HG02798 (cell line): ENCODE measurements at regions not wholly inside any gene's neighbourhood (a gene's known extent, or its start where the extent isn't known, plus 50 kb on each side); places are given as distances from the start of the nearest gene placed in this dataset.
A peak's percentile ranks its signal among the peaks of the same experiment; 100 is the strongest.
"Not testable (repeated sequence)": the region's sequence is repeated elsewhere in the genome, so short reads cannot be mapped to it uniquely, and the experiment has no call there.

Experiments used
- ATAC-seq: cut with Tn5 transposase; IDR thresholded peaks from one replicate; pipeline ENCODE4 v1.9.1; 2021; ENCODE audit warnings: mild to moderate bottlenecking; ENCODE audit not compliant: unreplicated experiment, poor library complexity

DNA sequence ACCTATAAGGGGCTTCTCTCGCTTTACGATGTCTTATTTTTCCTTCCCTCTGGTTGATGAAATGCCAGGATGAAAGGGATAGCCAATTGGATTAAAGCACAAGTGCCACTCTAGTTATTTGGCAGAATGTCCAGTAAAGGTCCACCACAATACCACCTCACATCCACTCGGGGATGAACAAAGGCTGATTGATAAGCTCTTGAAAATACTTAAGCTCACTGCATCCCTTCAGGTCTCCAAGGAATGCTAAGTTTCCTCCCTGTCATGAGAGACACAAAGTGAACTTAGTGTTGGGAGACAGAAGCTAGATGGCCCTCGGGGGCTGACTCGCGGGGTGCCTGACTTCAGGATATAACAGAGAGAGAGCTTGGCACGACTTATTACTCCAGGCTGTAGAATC lies 185.9 kb upstream of the ZNF644 start:
- not testable (repeated sequence) for ATAC-seq

- ATAC-seq: not testable (repeated sequence)
Measured at GRCh38 chr1:91204150-91204549, 182.3 kb upstream of the ZNF644 start.

- ATAC-seq: no peak
Measured at GRCh38 chr1:91201694-91202093, 179.9 kb upstream of the ZNF644 start.

GRCh38 chr1:91201176-91201575 lies 179.3 kb upstream of the ZNF644 start:
- ATAC-seq: no peak

GRCh38 chr1:91200675-91201074 lies 178.8 kb upstream of the ZNF644 start:
- no peak for ATAC-seq

DNA sequence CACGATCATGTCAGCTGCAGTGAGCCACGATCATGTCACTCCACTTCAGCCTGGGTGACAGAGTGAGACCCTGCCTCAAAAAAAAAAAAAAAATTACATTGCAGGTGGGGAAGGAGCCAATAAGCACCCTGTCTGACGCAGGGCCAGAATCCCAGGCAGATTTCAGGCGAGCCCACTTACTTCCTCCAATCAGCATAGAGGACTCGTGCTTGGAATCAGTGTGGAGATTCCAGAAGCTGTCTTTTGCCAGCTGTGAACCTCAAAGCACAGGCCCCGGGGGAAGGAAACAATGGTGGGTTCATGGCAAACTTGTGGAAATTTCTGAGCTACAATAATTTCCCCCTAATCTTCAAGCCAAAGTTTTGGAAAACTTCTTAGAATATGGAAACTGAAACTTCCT lies 178.2 kb upstream of the ZNF644 start:
- ATAC-seq: no peak

- no peak for ATAC-seq
Measured at GRCh38 chr1:91190996-91191395, 169.2 kb upstream of the ZNF644 start.

DNA sequence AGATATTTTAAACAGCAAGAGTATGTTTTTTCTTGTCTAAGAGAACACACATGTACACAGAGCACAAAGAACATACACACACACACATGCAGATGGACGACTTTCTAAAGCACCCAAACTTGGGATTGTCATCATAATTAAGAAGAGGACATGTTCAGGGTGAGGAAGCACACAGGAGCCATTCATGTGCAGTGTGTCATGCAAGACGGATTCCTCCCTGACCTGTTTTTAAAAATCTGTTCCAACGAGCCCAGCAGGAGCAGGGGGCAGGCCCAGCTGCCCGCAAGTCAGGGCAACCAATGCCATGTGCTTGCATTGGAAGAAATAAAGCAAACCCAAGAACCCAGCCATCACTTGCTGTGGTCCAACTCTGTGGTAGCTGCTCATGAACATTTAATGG lies 167.3 kb upstream of the ZNF644 start:
- ATAC-seq: no peak

- ATAC-seq: not testable (repeated sequence)
Measured at GRCh38 chr1:91182807-91183206, 161.0 kb upstream of the ZNF644 start.

DNA sequence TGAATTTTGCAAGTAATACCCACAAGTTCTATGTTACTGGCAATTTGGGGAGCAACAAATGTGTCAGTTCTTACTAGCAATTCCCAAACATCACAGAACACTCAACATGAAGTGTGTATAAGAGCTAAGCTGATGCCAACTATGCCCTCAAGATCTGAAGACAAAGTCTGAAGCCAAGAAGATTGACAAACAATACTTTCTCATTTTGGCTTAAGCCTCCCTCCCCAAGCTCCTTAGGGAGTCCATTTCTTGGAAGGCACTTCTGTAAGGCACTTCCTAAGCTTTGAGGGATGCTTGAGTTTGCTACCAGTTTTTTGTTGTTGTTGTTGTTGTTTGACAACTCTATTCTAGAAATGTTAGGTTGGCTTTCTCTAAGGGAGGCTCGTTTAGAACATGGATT lies 154.4 kb upstream of the ZNF644 start:
- no peak for ATAC-seq

DNA sequence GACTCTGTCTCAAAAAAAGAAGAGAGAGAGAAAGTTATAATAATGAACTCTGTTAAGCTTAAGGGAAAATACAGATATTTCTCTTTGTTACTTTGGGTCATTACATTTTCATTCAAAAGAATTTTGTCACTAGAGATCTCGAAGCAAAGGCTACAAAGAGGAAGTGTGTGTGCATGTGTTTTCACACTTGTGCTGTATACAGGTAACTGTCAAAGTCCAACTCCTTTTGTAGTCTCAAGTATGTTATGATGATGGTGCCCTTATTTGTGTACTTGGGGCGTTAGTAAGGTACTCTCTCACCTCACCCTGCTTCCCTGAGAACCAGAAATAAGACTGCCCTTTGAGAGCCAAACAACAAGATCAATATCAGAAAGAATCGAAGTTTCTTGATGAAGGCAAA lies 152.9 kb upstream of the ZNF644 start:
- no peak for ATAC-seq

- ATAC-seq: no peak
Measured at GRCh38 chr1:91173346-91173890, 151.6 kb upstream of the ZNF644 start.

DNA sequence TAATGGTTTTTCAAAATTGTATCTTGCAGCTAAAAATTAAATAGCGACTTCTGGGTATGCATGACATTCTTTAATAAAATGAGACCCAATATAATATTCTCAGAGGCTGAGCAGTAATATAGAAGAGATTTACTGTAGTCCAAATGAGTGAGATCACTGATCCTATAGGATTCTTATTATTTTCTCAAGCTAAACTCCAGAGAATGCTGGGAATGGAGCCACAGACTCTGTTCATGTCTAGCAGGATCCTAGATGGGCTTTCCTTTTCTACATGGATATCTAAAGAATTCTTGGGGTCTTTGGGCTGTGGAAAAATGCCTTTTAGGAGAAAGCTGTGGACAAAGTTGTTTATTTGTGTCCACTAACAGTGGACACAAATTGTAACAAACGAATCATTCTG lies 150.7 kb upstream of the ZNF644 start:
- ATAC-seq: no peak

- no peak for ATAC-seq
Measured at GRCh38 chr1:91171898-91172297, 150.1 kb upstream of the ZNF644 start.

DNA sequence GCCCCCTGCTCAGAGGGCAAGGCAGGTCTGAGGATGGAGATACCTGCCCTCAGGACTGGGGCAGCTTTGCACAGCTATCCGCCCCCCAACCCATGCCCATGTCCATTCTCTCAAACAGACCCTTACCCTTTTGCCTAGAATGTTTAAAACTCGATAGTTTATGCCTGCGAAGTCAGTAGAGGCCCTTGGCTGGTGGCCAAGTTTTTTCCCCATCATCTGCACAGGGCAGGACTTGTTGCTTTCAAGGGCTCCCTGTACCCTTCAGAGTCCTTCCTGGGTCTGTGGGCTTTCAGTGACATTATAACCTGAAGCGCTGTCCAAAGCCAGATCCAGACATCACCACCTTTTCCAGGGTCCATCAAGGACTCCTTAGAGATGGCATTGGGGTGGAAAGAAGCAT lies 148.7 kb upstream of the ZNF644 start:
- no peak for ATAC-seq

DNA sequence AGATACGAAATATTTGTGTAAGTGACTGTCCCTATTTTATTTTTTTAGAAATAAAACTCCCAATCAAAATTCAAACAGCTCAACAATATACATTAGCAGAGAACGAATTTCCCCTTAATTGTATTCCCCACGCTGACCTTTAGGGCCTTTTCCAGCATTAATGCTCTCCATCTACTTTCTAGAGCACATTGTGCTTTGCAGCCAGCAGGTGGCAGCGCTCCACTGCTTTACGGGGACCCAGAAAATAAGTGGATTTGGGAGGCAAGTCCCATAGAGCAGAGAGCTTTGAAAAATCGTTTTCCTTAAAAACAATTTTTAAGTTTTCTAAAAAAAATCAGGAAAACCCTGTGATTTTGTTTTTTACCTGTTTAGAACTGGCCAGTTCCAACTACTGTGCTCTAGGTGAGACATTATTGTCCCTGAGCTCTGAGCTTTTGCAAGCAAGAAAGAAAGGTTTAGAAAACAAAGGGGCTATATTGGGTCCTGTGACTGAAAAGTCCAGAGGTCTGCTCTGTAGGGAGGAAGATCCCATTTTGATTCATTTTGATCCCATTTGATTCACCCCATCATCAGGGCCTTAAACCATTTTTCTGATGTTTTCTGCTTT lies 144.4 kb upstream of the ZNF644 start:
- peak; percentile 54 for ATAC-seq

DNA sequence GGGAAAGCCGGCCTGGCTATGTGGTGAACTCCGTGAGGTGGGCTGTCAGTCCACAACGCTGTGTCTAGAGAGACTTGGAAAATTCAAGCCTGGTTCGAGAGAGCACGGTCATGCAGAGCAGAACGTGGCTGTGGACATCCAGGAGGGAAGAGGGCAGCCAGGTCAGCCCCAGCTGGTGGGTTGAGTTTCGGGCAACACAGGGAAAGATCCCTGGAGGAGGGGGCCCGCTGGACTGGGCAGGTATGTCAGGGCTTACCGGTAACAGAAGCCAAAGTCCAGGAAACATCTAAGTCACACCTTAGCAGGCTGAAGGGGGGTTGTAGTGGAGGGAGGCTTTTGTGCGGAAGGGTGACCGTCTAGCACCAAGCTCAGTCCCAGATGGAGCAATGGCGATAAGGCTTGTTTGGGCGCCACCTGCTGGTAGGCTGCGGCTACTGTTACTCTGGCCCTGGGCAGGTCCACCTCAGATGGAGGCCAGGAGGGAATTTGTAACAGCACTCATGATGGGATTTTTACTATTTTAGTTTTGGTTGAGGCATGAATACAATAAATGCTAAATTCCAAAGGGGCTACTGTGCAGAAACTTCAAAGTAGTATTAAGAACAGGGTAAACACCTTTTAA lies 143.3 kb upstream of the ZNF644 start:
- peak; percentile 95 for ATAC-seq

GRCh38 chr1:91162613-91163012 lies 140.8 kb upstream of the ZNF644 start:
- no peak for ATAC-seq

DNA sequence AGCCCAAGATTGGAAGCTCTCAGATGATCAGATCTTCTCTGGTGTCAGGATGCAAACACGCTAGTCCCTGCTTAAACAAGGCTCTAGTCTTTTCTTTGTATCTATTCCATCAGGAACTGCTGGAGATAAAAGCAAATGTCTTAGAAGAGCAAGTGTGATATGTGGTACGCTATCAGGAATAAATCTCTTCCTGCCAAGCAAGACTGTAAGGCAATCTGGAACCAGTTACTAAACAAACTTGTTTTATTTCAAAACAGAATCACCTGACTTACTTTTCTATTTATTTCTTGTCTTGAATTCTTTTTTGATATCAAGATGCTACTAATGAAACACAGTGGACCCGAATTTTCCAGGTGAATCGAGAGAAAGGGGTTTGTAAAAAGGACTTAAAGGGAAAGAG lies 139.9 kb upstream of the ZNF644 start:
- ATAC-seq: no peak

DNA sequence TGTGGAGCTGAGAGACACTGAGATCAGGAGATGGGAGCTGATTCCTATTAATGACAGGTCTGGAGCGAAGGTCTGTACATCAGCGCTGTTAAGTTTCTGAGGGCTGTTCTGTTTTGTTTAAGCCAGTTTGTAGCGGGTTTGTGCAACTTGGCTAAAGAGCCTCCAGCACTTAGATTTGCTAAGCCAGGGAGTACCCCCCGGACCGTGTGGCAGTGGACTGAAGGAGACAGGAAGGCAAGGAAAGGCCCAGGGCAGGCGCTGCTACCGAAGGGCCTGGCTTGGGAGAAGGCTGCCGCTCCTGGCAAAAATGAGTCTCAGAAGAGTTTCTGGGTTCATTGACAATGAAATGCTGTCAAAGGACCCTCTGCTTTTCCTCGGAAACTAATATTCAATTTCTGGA lies 139.3 kb upstream of the ZNF644 start:
- no peak for ATAC-seq

DNA sequence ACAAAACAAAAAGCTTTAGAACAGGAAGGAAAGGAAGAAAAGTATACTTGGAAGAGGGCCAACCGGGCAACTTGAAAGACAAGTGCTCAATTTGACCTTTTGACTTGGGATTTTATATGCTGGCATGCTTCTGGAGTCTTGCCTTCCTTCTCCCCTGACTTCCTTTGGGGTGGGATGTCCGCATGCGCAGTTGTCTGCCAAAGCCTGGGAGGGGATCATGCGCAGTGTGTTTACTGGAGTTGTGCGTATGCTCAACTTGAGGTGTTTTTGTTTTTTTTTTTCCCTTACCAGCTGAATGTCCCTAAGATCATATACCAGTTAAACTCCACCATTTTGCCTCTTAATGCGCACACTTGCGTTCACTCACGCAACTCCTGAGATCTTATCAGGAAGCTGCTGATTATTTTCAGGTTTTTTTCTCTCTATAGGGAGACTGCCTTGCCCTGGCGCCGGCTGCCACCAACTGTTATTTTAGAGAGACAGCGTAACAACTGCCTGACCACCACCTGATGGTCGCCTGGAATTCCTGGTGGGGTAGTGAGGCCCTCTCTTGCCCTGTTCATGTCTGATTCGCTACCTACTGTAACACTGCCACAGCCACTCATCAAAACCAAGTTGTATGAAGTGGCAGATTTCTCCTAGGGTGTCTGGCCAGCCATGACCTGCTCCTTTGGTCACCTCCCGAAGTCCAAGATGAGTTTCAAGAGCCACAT lies 138.7 kb upstream of the ZNF644 start:
- no peak for ATAC-seq

GRCh38 chr1:91153341-91153740 lies 131.5 kb upstream of the ZNF644 start:
- no peak for ATAC-seq
